HepG2 (cell line): ENCODE measurements at regions not wholly inside any gene's neighbourhood (a gene's known extent, or its start where the extent isn't known, plus 50 kb on each side); places are given as distances from the start of the nearest gene placed in this dataset.

ENCODE experiments used
- ATAC-seq: fragments of 200-7000 bp; cut with Tn5 transposase; 3 replicates; pipeline ENCODE4 v1.9.1; 2020; ENCODE audit warnings: mild to moderate bottlenecking, moderate library complexity
- BruUV-seq: library from RNA; stranded (reverse); fragments of 400-500 nt; replicated peaks from 2 replicates; lab custom pipeline; 2021; lab: Mats Ljungman, UMichigan
- CTCF ChIA-PET: fragments of 300-600 bp; formaldehyde crosslinking; extraction: SDS; loops from one replicate; lab custom pipeline; 2021; ENCODE audit warnings: low total read pairs, inconsistent platforms, low intra/inter-chr PET ratio; lab: Yijun Ruan, JAX
- POLR2A ChIA-PET: fragments of 350-600 bp; sonication (Branson Sonifier 250); formaldehyde crosslinking; loops from one replicate; lab custom pipeline; 2020; ENCODE audit warnings: antibody characterized with exemption, inconsistent platforms; lab: Yijun Ruan, JAX
- DNase-seq: peaks from one replicate; pipeline ENCODE4 v3.0.0-alpha.2; 2015; ENCODE audit warnings: low spot score
- FAIRE-seq: peaks from 3 replicates; lab custom pipeline; 2011; peaks lifted over from hg19 to GRCh38; lab: Jason Lieb, UNC
- H2AFZ ChIP-seq: one replicate; pipeline ENCODE4 v1.6.1; 2011; ENCODE audit warnings: low read length, inconsistent platforms
- H3K27ac ChIP-seq: fragments of 300-600 bp; 3 replicates; pipeline ENCODE4 v1.8.0; 2011; ENCODE audit warnings: mixed run types, mild to moderate bottlenecking, mixed read lengths, low read length, inconsistent platforms; ENCODE audit not compliant: insufficient read depth; ENCODE audit errors: extremely low read length
- H3K27me3 ChIP-seq, 2 experiments: fragments of 200-600 bp in 1 of 2; 2 replicates in 1 of 2; 3 replicates in 1 of 2; pipeline versions ENCODE4 v1.6.0 to v1.8.0; 2011; ENCODE audit warnings: low read length in 2 of 2, mild to moderate bottlenecking in 2 of 2, moderate library complexity in 2 of 2, inconsistent platforms in 1 of 2; ENCODE audit not compliant: insufficient read depth in 2 of 2, control insufficient read depth in 1 of 2
- H3K36me3 ChIP-seq, 2 experiments: fragments of 200-600 bp in 1 of 2; replicated peaks in 1 of 2; 2 replicates in 1 of 2; 3 replicates in 1 of 2; pipeline versions ENCODE4 v1.5.1 to v1.8.0; 2011; ENCODE audit warnings: low read length in 2 of 2, inconsistent platforms in 1 of 2; ENCODE audit not compliant: insufficient read depth in 2 of 2, control insufficient read depth in 1 of 2
- H3K4me1 ChIP-seq: 2 replicates; pipeline ENCODE4 v1.5.1; 2012; ENCODE audit warnings: low read length, inconsistent platforms; ENCODE audit not compliant: insufficient read depth
- H3K4me2 ChIP-seq: 2 replicates; pipeline ENCODE4 v1.6.0; 2011; ENCODE audit warnings: low read depth, low read length, inconsistent platforms
- H3K4me3 ChIP-seq, 3 experiments: fragments of 200-600 bp in 1 of 3; sonication (generic), shearing (Covaris generic) in 1 of 3; replicated peaks in 1 of 3; 2 replicates each; pipeline ENCODE4 v1.5.1; 2011 to 2016; ENCODE audit warnings: low read length in 3 of 3, inconsistent platforms in 2 of 3, low read depth in 2 of 3, mild to moderate bottlenecking in 2 of 3, control low read depth in 1 of 3, mixed read lengths in 1 of 3; ENCODE audit not compliant: insufficient read depth in 1 of 3
- H3K79me2 ChIP-seq: one replicate; pipeline ENCODE4 v1.6.1; 2011; ENCODE audit warnings: low read length, inconsistent platforms; ENCODE audit not compliant: insufficient read depth
- H3K9ac ChIP-seq: 2 replicates; pipeline ENCODE4 v1.6.0; 2011; ENCODE audit warnings: mild to moderate bottlenecking, low read depth, low read length, inconsistent platforms; ENCODE audit not compliant: insufficient read depth
- H3K9me3 ChIP-seq: 2 replicates; pipeline ENCODE4 v1.5.1; 2012; ENCODE audit warnings: mild to moderate bottlenecking, low read length
- H4K20me1 ChIP-seq: 2 replicates; pipeline ENCODE4 v1.6.0; 2011; ENCODE audit warnings: inconsistent platforms, mild to moderate bottlenecking, low read length, moderate library complexity; ENCODE audit not compliant: insufficient read depth
- CEBPZ ChIP-seq: IDR thresholded peaks from 2 replicates; pipeline ENCODE4 v1.6.1; 2012; ENCODE audit warnings: low read length, improper control_type of control experiment
- E2F2 ChIP-seq: sonication (generic); formaldehyde crosslinking; IDR thresholded peaks from 2 replicates; pipeline ENCODE4 v1.4.0; 2020; ENCODE audit warnings: missing genetic modification reagents, borderline replicate concordance
- HMGA1 ChIP-seq: sonication (generic); formaldehyde crosslinking; conservative IDR thresholded peaks from 2 replicates; pipeline ENCODE4 v1.4.0; 2020; ENCODE audit warnings: missing genetic modification reagents
- HNRNPH1 ChIP-seq: fragments of 200-400 bp; formaldehyde crosslinking; optimal IDR thresholded peaks from 2 replicates; pipeline ENCODE3; 2017; ENCODE audit warnings: mild to moderate bottlenecking, low read depth, low read length
- JUN ChIP-seq: sonication (generic); formaldehyde crosslinking; IDR thresholded peaks from 2 replicates; pipeline ENCODE4 v1.4.0; 2020; ENCODE audit warnings: mild to moderate bottlenecking, missing genetic modification reagents
- MIER2 ChIP-seq: IDR thresholded peaks from 2 replicates; pipeline ENCODE4 v1.6.1; 2016; ENCODE audit warnings: missing biosample characterization, missing genetic modification reagents
- MTF2 ChIP-seq: sonication (generic); formaldehyde crosslinking; IDR thresholded peaks from 2 replicates; pipeline ENCODE4 v1.5.0; 2020; ENCODE audit warnings: missing genetic modification reagents, borderline replicate concordance
- PCBP1 ChIP-seq: fragments of 200-400 bp; formaldehyde crosslinking; IDR thresholded peaks from 2 replicates; pipeline ENCODE4 v1.6.1; 2017; ENCODE audit warnings: mild to moderate bottlenecking, low read depth, low read length, borderline replicate concordance
- PRDM10 ChIP-seq: sonication (generic); formaldehyde crosslinking; IDR thresholded peaks from 2 replicates; pipeline ENCODE4 v1.4.0; 2020; ENCODE audit warnings: low read depth, missing genetic modification reagents
- SNAI1 ChIP-seq: sonication (generic); formaldehyde crosslinking; IDR thresholded peaks from 2 replicates; pipeline ENCODE4 v1.5.0; 2020; ENCODE audit warnings: mild to moderate bottlenecking, missing genetic modification reagents, borderline replicate concordance
- SYNCRIP ChIP-seq: fragments of 200-400 bp; formaldehyde crosslinking; IDR thresholded peaks from 2 replicates; pipeline ENCODE4 v1.6.1; 2018; ENCODE audit warnings: mild to moderate bottlenecking, low read depth, low read length; ENCODE audit not compliant: insufficient read depth
- ZNF124 ChIP-seq: sonication (generic); formaldehyde crosslinking; IDR thresholded peaks from 2 replicates; pipeline ENCODE4 v1.4.0; 2020; ENCODE audit warnings: missing genetic modification reagents
- ZNF530 ChIP-seq: sonication (generic); formaldehyde crosslinking; IDR thresholded peaks from 2 replicates; pipeline ENCODE4 v1.5.0; 2020; ENCODE audit warnings: low read depth, mild to moderate bottlenecking, missing genetic modification reagents
- ZNF580 ChIP-seq: IDR thresholded peaks from 2 replicates; pipeline ENCODE4 v1.6.1; 2016; ENCODE audit warnings: low read depth, borderline replicate concordance
- ZNF703 ChIP-seq: sonication (generic); formaldehyde crosslinking; IDR thresholded peaks from 2 replicates; pipeline ENCODE4 v1.5.1; 2020; ENCODE audit warnings: missing genetic modification reagents, mild to moderate bottlenecking, moderate library complexity, borderline replicate concordance
- ZNF749 ChIP-seq: sonication (generic); formaldehyde crosslinking; IDR thresholded peaks from 2 replicates; pipeline ENCODE4 v1.8.0; 2022; ENCODE audit warnings: mild to moderate bottlenecking, missing genetic modification reagents, moderate library complexity, borderline replicate concordance
- ZNF776 ChIP-seq: sonication (generic); formaldehyde crosslinking; IDR thresholded peaks from 2 replicates; pipeline ENCODE4 v1.4.0; 2020; ENCODE audit warnings: mild to moderate bottlenecking, missing genetic modification reagents
- WGBS: methylation state at CpG from one replicate; pipeline ENCODE4 v1.1.6; 2017; ENCODE audit warnings: low lambda C conversion rate; 5-methylcytosine and 5-hydroxymethylcytosine counted together
- in situ Hi-C: cut with HindIII; loops from 2 replicates; pipeline ENCODE4 v1.10.0; 2017; ENCODE audit warnings: low pct_unique_long_range_greater_than_20kb; ENCODE audit not compliant: extremely low pct_ligation_motif_present
- intact Hi-C: fragments of 100-400 bp; cut with micrococcal nuclease; formaldehyde crosslinking; loops from one replicate; pipeline ENCODE4 v1.10.0; 2022; ENCODE audit not compliant: unreplicated experiment

GRCh38 chr5:152102057-152102456 is 177.4 kb upstream of the GLRA1 start:
- Histone ChIP-seq H3K4me3 (no peak overlapping the region), H4K20me1 (no peaks in the 10 kb centered on the region), H3K4me2 (no peak overlapping the region), H3K27me3 (no peaks in the 10 kb centered on the region), H3K4me1 (no peaks in the 10 kb centered on the region), H3K36me3 (no peaks in the 10 kb centered on the region), H2AFZ (no peak overlapping the region), H3K79me2 (no peaks in the 10 kb centered on the region), H3K27ac (no peak overlapping the region), H3K9ac (no peak overlapping the region), H3K9me3 (no peaks in the 10 kb centered on the region)
- FAIRE-seq (no peak), DNase-seq (no peak), ATAC-seq (no peak)
- intact Hi-C loops, result no loop called here
- TF ChIP-seq HNRNPH1 (no peak), HMGA1 (CRISPR knock-in tag) (no peak), CEBPZ (no peak), ZNF530 (no peak), JUN (CRISPR knock-in tag) (no peak), SNAI1 (CRISPR knock-in tag) (no peak), SYNCRIP (no peak), PCBP1 (no peak), ZNF703 (CRISPR knock-in tag) (no peak), MIER2 (no peak), MTF2 (no peak), ZNF124 (no peak), ZNF776 (CRISPR knock-in tag) (no peak), E2F2 (CRISPR knock-in tag) (no peak), ZNF580 (CRISPR knock-in tag) (no peak), PRDM10 (CRISPR knock-in tag) (no peak), ZNF749 (CRISPR knock-in tag) (no peak)
- no TSS peak for BruUV-seq
- CTCF ChIA-PET, result no interaction called here
- POLR2A ChIA-PET, result no interaction called here
- in situ Hi-C loops, result no loop called here
- WGBS, result 2% methylated on average over 3 of the region's 3 CpGs
